DOHH2 (cell line): ENCODE measurements at regions not wholly inside any gene's neighbourhood (a gene's known extent, or its start where the extent isn't known, plus 50 kb on each side); places are given as distances from the start of the nearest gene placed in this dataset.

ENCODE experiments used
- EZH2phosphoT487 ChIP-seq: fragments of 200-600 bp; sonication (generic); IDR thresholded peaks from 2 replicates; pipeline ENCODE4 v1.6.1; 2017; ENCODE audit warnings: borderline replicate concordance, mild to moderate bottlenecking, antibody characterized with exemption, low read length, moderate library complexity, mixed read lengths
- TF ChIP-seq, protein P1 (sequence below): fragments of 200-600 bp; sonication (generic); IDR thresholded peaks from one replicate; pipeline ENCODE4 v1.5.1; 2014; ENCODE audit warnings: antibody characterized with exemption, mild to moderate bottlenecking, low read depth, low read length; ENCODE audit not compliant: poor library complexity, severe bottlenecking

DNA sequence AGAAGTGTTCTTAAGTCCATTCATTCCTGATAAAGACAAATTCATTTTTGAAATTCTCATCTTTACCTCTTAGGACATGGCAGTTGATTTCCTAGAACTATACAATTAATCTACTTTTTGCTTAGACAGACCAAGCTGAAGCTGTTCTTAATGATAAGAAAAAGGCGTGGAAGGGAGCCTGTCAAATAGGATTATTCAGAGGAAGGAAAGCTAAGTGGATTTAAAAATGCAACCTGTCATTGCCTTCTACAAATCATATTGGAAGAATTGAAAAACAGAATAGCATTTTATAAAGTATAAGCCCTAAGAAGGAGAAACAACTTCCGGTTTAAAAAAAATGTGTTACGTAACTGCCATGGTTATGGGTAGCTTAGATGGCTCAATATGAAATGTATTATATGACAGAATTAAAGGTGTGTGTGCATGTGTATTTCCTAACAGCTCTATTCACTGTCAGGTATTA lies 81.2 kb upstream of the RAP2B start:
- TF ChIP-seq, protein P1, sequence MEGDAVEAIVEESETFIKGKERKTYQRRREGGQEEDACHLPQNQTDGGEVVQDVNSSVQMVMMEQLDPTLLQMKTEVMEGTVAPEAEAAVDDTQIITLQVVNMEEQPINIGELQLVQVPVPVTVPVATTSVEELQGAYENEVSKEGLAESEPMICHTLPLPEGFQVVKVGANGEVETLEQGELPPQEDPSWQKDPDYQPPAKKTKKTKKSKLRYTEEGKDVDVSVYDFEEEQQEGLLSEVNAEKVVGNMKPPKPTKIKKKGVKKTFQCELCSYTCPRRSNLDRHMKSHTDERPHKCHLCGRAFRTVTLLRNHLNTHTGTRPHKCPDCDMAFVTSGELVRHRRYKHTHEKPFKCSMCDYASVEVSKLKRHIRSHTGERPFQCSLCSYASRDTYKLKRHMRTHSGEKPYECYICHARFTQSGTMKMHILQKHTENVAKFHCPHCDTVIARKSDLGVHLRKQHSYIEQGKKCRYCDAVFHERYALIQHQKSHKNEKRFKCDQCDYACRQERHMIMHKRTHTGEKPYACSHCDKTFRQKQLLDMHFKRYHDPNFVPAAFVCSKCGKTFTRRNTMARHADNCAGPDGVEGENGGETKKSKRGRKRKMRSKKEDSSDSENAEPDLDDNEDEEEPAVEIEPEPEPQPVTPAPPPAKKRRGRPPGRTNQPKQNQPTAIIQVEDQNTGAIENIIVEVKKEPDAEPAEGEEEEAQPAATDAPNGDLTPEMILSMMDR = no peak
- TF ChIP-seq EZH2phosphoT487 = no peak
